HuH-7.5 (cell line): ENCODE measurements at regions not wholly inside any gene's neighbourhood (a gene's known extent, or its start where the extent isn't known, plus 50 kb on each side); places are given as distances from the start of the nearest gene placed in this dataset.

Source experiments
- DNase-seq: peaks from one replicate; pipeline ENCODE4 v3.0.0; 2011; ENCODE audit warnings: low spot score

DNA sequence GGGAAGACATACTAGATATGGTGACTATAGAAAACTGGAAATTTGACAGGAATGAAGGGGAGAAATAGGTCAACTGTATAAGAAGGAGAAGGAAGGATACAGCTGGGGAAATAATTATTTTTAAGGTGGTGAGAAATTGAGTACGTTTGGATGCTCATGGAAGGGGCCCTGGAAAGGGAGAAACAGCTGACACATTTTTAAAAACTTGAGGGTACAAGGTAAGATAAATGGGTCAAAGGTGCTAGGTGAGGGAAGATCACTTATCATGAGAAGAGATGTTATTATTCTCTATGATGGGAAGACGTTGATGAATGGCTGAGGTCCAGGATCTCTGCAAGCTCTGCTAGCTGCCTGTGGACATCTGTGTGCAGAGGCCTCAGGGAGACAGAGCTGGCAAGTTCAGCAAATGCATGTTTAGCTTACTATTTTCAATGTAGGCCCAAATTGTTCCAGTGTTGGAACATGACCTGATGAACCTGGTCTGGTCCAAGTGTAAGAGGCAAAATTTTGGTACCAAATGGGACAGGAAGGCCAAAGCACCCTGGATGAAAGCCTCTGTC lies 181.7 kb downstream of the MTRR start:
- no peak for DNase-seq

DNA sequence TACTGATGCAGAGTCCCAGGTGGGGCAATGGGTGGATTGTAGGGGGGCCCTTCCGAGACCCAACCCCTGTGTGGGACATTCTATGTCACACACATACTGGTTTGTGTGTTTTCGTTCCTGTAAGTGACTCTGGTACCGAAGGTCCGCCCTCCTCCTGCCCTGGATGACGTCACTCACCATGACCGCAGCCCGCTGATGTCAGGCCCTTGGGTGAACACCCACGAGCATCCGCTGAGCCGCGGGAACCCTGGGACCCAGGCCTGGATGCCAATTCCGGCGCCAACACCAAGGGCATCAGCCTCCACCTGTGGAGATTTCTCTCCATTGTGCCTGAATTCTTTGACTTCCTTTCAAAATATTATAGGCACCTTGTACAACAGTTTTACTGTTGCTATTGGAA lies 184.3 kb downstream of the MTRR start:
- no peak for DNase-seq

DNA sequence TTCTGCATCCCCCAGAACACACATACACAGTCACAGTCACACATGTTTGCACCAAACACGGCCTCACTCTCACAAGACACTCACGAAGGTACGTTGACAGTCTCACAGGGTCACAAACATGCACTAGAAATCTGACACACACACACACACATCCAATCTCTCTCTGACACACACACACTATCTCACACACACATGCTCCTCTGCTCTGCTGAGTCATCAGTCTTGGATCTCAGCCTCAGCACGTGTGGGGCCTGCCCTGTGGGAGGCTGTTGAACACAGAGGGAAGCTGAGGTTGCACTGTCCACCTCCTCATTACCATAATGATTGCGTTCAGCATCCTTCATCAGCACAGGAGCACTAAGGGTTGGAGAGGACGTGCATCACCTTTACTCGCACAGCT lies 188.8 kb downstream of the MTRR start:
- no peak for DNase-seq

DNA sequence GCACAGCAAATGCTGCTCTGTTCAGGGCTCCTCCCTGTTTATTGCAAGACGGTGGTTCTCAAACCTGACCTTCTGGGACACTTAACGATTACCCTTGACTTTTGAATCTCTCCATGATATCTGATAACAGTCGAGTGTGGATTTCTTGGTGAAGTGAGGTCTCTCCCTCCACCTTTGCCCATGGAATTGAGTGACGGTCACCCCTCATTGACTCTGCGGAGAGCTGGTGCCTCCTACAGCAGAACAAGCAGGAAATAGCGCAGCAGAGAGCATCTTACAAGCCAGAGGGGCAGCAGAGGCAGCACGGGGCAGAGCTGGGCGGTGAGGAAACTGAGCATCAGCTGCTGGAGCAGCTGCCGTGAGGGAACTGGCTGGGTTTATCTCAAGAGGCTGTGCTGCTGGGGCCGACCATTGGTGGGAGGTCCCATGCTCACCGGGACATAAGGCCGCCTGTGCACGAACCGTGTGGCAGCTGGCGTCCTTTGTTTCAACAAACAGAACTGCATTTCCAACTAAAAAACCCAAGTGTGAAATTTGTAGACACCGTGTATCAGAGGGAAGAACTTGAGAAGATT lies 189.8 kb downstream of the MTRR start:
- DNase-seq: no peak

DNA sequence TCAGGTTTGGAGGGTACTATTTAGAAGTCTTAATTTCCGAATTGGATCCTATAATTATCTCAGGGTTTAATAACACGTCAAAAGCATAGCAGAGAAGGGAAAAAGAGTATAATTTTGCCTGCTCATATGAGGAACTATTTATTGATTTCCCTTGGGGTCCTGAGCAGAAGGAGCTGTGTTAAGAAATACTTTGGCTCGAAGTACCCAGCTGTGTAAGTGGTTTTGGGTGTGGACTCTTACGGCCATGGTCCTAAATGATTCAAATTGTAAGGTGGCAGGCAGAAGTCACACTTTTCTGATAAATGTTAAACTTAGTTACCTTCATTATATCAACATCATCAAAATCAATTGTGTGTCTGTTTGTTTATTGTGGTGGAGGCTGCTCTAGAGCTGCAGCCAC lies 190.4 kb downstream of the MTRR start:
- DNase-seq: no peak

DNA sequence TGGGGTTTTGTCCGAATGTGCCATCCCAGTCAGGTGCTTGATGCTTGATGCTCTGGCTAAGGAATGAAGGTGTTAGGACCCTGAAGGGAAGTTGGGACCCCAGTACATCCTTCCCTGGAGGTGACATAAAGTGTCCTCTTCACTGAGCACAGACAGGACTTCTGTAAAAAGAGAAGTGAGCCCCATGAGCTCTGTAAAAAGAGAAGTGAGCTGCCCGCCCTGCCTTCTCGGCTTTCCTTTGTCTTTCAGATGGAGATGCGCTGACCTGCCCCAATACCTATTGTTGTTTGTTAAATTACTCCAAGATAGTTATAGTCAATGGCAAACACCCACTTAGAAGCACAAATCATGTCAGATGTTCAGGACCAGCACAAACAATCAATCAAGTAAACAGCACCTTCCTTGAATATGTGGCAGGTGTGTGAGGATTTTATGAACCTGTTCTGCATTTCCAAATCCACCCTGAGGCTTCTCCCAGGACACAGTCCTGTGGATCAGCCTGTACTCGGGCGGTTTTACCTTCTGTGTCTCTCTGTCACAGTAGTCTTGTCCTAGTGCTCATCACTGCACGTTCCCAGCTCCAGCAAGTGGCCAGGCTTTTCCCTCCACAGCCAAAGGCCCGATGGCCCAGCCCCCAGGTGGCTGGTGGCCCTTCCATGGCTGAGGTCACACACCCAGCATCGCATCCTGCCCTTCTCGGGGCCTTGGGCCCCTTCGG lies 191.4 kb downstream of the MTRR start:
- no peak for DNase-seq

DNA sequence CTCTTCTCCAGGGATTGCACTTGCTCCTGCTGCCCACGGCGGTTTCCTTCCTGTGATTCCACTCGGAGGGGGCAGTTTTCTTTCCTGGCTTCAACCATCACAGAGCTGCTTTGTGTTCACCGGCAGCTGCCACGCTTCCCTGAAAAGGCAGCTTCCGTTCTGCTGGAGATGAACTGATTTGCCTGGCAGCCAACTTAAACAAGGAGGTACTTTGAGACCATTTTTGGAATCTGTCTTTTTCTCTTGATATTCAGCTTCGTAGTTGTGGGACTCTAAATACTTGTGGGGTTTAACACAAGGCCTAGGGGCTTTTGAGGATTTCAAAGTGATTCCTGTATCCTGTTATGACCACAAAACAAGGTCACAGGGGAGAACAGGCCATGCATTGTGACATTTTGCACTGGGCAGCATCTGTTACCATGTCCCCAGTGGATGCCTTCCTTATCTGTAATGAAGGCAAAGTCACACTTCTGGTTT lies 192.0 kb downstream of the MTRR start:
- DNase-seq: no peak

DNA sequence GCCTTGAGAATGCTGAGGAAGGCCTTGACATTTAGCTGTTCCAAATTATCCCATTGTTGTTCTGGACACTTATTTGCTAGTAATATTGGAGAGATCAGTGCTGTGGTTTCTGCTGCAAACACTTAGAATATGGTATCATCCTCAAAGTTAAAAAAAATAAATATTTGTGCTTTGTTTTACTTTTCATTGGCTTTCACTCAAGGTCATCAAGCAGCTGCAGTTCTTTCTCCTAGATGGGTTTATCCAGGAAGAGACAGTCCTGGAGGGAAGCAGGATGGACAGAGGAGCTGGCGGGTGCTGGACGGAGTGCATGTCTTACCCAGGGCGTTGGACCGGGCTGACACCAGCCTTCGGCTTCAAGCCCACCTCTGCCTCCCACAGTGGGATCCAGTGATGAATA lies 193.6 kb downstream of the MTRR start:
- DNase-seq: no peak

DNA sequence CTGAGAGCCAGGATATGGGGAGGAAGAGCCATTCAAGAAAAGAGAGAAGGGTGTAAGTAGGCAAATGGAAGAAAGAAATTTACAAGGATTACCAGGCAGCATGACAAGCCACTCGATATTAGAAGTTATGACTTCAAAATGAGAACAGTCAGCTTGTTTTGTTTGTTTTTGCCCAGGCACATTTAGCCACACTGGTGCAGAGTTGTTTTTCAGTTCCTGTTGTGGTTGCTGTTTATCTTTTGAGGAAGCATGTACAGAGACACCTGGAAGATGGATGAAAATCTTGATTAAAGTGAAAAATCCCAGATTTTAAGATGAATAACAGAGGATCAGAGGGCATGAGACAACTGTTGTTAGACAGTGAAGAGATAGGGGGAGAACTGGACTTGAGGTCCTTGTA lies 199.1 kb downstream of the MTRR start:
- no peak for DNase-seq

DNA sequence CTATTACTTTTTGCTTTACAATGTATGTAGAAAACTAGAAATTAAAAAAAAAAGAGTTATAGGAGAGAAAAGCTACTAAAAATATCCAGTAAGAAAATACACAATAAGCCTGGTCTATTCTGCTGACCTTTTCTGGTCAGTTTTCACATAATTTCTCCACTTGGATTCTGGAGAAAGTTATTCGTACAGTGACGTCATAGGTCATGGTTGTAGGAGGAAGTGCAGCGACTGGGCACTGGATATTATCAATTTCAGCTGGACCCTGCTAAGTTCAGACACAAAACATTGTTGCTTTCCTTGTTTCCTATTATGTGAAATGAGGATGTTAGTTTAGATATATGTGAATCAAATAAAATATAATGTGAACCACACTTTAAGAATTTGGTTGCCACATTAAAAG lies 201.2 kb downstream of the MTRR start:
- no peak for DNase-seq

DNA sequence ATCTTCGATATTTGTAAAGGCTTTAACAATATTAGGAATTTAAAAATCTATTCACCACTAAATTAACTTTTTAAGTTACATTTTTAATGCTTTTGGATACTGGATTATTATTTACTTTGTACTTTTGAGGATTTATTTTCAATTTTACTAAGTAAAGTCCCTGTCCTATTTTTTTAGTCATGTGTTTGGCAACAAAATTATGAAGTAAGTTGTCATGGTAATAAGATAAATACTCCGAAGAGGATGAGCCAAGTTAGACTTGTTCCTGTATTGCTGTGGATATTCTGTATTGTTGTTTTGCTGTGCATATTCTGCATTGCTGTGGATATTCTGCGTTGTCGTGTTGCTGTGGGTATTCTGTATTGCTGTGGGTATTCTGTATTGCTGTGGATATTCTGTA lies 210.1 kb downstream of the MTRR start:
- DNase-seq: no peak

DNA sequence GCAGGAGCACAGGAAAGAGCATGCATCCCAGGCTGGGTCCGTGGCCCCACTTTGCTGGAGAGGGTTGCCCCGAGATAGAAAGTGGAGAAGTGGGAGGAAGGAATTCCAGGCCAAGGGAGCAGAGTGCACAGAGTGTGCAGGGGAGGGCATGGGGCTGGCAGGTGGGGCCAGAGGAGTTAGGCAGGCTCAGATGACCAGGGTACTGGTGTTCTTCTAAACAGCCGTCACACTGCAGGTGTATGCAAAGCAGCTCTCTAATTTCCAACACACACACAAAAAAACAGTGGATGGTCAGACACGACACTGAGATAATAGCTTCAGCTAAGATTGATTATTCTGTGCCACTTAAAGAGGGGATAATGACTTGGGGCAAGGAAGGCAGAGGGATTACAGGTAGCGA lies 212.2 kb downstream of the MTRR start:
- DNase-seq: no peak

DNA sequence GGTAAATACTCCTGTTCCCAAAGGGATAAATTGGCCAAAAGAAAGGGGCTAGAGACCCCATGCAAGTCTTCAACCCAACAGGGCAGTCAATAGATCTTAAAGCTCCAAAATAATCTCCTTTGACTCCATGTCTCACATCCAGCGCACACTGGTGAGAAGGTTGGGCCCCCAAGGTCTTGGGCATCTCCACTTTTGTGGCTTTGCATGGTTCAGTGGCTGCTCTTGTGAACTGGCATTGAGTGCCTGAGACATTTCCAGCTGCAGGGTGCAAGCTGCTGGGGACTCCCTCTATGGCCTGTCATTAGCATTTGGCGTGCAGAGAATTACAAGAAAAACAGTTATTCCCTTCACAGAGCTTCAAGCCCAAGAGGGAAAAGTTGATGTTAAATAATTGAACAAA lies 224.7 kb downstream of the MTRR start:
- DNase-seq: no peak

DNA sequence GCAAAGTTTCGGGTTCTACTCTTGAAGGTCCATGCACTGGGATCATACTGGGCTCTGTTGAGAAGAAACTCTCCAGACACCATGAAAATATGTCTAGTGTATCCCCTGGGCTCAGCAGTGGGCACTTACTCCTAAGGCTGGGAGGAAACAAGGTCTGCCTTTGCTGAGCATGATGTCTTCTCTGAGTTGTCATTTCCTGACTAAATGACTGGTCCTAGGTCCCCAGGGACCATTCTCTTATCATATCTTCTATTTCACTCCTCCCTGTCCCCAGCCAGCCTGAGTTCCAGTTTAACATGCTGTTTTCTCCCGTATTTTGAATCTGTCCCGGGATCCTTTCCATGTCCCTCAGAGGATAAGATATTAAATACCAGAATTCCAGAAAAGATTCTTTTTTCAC lies 225.4 kb downstream of the MTRR start:
- no peak for DNase-seq

DNA sequence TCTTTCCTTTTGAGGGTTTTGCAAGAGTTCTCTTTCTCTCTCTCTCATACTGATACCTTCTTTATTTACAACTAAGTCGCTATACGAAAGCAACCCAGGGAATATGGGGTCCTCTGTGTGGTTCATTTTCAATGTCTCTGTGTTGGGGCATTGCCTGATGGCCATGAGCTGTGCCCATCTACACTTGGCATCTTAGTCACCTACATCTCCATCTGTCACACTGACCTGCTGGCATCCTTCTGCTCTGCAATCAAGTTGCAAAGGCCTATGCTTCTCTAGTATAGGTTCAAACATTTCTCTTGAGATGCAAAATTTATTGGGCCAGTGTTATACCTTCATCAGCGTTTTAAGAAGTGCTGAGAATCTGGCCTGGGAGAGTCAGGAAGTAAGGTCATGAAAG lies 228.2 kb downstream of the MTRR start:
- no peak for DNase-seq

DNA sequence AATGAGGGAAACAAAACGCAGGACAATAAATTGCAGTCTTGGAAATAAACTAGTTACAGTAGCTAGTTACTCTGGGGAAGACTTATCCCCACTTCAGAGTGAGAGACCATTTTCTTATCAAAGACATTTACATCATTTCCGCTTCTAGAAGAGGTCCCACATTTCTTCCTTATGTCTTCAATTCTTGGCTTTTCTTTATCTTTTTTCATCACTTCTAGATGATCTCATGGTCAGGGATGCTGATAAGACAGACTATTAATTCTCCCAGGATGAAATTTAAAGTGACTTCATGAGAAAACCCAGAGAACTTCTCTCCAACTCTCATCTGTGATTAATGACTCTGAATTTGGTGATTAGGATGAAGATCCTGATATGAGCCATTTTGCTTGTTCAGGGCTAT lies 229.1 kb downstream of the MTRR start:
- no peak for DNase-seq

DNA sequence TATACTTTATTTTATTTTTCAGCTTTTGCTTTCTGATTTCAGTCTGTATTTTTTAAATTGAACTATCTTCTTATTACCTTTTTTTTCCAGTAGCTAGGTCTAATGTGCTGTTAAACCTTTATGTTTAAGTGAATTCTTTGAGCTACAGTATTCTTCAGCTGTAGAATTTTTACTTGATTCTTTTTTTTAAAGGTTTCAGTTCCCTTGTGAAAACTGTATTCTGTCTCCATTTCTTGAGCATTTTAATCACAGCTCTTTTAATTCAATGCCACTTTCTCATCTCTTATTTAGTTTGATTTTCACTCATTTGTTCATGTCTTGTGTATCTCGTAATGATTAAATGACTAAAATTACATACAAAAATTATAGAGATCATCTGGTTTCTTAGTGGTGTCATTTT lies 233.8 kb downstream of the MTRR start:
- no peak for DNase-seq

DNA sequence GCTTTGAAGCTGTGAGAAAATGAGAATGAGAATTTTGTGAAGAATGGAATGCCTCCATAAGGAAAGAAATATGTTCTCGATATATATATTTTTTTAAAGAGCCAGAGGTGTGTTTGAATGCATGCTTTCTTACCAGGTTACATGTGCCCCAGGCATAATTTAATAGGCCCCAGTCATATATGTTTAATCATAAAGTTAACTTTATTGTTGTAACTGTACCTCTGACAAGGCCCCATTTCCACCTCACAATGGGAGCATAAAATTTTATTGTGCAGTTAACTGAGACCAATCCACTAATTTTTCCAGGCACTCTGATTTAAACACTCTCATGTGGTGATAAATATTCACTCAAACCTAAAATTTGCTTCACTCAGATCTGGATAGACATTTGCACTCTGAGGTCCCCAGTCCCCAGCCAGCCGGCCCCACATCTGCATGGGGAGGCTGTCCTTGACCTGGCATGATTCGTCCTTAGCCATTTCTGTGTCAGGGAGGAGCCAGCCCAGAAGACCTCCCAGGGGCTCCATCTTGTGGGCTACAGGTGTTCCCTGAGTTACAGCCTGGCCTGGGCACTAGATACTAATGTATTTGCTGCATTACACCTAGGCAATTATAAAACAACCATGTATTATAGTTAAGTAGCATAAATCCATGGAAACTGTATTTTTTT lies 245.8 kb downstream of the MTRR start:
- DNase-seq: no peak

DNA sequence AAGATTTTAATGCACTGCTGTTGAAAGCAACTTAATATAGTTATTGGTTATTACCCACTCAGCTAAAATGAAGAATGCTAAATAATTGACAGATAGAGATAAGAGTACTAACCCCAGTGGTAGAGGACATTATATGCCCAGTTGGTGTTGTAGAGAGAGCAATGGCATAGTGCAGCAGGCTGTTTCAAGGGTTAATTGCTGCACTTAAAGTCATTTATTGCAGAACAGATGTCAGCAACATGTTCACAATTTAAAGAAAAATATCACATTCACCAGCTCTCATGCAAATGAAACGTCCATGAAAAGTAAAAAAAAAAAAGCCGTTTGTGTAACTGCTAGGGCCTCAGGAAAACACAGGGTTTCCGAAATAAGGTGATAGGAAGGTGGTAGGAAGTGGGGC lies 254.6 kb downstream of the MTRR start:
- DNase-seq: no peak

DNA sequence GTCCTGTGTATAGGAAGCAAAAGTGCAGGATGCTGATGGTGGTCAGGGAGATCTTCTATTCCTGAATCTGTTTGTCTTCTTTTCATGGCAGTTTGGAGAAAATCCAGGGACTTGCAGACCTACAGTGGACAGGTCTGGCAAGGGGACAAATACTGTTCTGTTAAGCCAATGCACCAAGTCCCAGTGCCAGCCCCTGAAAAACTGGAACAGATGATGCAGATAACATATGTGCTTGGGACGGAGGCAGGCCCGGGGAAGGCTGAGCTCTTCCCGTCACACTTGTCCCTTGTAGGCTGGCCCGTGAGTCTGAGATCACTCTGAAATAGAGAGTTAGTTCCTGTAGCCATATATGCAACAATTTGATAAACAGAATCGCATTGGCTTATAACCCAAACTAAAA lies 265.7 kb downstream of the MTRR start:
- DNase-seq: no peak

DNA sequence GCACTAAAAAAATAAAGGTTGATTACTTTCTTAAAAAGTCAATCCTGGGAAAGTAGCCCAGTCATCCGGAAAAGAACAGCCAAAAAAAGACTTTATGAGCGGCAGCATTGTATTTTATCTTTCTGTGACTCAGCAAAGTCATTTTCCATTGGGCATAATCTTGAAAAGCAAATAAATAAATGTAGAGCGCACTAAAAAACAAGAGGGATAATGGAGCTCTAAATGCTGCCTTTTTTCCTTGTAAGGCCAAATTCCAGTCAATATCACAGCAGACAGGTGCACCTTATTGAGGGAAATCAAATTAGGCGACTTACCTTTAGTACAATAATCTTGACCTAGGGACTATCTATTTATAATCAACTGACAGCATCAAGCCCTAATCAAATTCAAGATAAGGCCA lies 266.8 kb downstream of the MTRR start:
- no peak for DNase-seq

DNA sequence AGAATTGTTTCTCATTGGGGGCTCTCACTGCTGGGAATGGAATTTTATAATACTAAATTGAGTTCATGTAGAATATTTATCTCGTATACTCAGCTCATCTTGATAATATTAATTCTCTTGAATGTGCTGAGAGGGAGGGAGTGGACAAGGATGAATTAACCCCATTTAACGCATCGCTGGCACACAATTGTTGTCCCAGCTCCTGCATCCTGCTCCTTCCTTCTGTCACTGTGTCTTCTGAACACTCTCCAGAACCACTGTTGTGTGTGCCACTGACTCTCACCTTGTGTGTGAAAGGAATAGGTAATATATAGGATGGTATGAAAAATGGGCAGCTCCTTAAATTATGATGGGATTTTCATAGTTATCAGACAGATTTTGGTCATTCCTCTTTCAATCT lies 267.3 kb downstream of the MTRR start:
- DNase-seq: no peak

DNA sequence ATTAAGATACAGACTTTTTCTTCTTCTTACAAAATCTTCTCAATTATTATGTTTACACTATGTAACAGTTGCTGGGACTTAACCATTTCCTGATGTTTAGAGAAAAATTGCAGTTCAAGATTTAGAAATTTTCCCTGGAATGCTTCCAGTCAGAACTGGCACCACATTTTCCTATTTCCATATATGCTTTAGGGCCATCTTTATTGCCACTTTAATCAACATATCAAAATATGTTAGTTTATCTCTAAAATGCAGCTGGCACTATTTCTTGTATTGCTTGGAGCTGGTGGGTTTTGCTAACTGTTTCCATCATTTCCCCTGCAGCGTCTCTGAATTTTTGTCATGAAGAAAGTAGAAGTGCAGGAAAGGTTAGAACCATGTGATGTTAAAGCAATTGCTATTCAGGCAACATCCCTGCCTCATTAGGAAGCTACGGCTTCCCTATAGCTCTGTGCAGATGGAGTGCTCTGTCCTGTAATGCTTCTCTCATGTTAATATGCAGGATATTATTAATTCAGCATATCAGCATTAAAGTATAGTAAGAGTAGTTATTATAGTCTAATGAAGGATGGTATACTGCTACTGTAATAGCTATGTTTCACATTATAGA lies 269.1 kb downstream of the MTRR start:
- no peak for DNase-seq
